ENCODE measurements at regions not wholly inside any gene's neighbourhood (a gene's known extent, or its start where the extent isn't known, plus 50 kb on each side); places are given as distances from the start of the nearest gene placed in this dataset.

- Histone ChIP-seq H3K27me3 (replicated peaks; ENCODE audit: insufficient read depth) (no peaks in the 10 kb centered on the region), H2AFZ (no peak overlapping the region), H3K9me2 (ENCODE audit: insufficient read depth) (no peaks in the 10 kb centered on the region), H3F3A (ENCODE audit: insufficient read depth) (no peaks in the 10 kb centered on the region), H3K36me3 (ENCODE audit: low read depth) (no peaks in the 10 kb centered on the region), H4K20me1 (ENCODE audit: insufficient read depth) (no peaks in the 10 kb centered on the region), H3K4me1 (ENCODE audit: insufficient read depth) (peaks cover 8% of the 10 kb centered on the region; the same call in 1 of the 2 replicates), H3K79me2 (ENCODE audit: insufficient read depth) (no peaks in the 10 kb centered on the region), H3K9me3 (ENCODE audit: low read depth) (no peaks in the 10 kb centered on the region), H3K27ac (no peak overlapping the region), H3K4me3 (no peak overlapping the region), H3K4me2 (ENCODE audit: unreplicated experiment) (no peak overlapping the region), H3K9ac (no peak overlapping the region)
- no peak for DNase-seq
- TF ChIP-seq EZH2 (IDR thresholded peaks at IDR 0.05; ENCODE audit: insufficient read depth, poor library complexity, severe bottlenecking) (no peak), EZH2phosphoT487 (IDR thresholded peaks at IDR 0.05; ENCODE audit: insufficient read depth, low read depth) (no peak)
- in situ Hi-C loops (cut with MboI) = no loop called here
- WGBS, 2 experiments (ENCODE audit: low coverage in 1 of 2, low lambda C conversion rate in 2 of 2, missing lambda C conversion rate in 2 of 2) = 87 to 98% methylated on average over 2 of the region's 2 CpGs
Measured at GRCh38 chr2:228644199-228644598, 462.7 kb upstream of the SPHKAP start.

- Histone ChIP-seq H3K4me3 (no peak overlapping the region), H3K4me2 (ENCODE audit: unreplicated experiment) (no peak overlapping the region), H3F3A (ENCODE audit: insufficient read depth) (no peaks in the 10 kb centered on the region), H3K27ac (no peak overlapping the region), H3K9me3 (ENCODE audit: low read depth) (no peaks in the 10 kb centered on the region), H3K9ac (no peak overlapping the region), H3K36me3 (ENCODE audit: low read depth) (no peaks in the 10 kb centered on the region), H2AFZ (no peak overlapping the region), H3K4me1 (ENCODE audit: insufficient read depth) (peaks cover 8% of the 10 kb centered on the region; the same call in 1 of the 2 replicates), H3K79me2 (ENCODE audit: insufficient read depth) (no peaks in the 10 kb centered on the region), H3K27me3 (replicated peaks; ENCODE audit: insufficient read depth) (no peaks in the 10 kb centered on the region), H4K20me1 (ENCODE audit: insufficient read depth) (no peaks in the 10 kb centered on the region), H3K9me2 (ENCODE audit: insufficient read depth) (no peaks in the 10 kb centered on the region)
- DNase-seq = no peak
- no peak for TF ChIP-seq EZH2 (IDR thresholded peaks at IDR 0.05; ENCODE audit: insufficient read depth, poor library complexity, severe bottlenecking)
- 85 to 97% methylated on average over 2 of the region's 2 CpGs for WGBS, 2 experiments (ENCODE audit: low coverage in 1 of 2, low lambda C conversion rate in 2 of 2, missing lambda C conversion rate in 2 of 2)
- in situ Hi-C loops (cut with MboI) = no loop called here
Measured at GRCh38 chr2:228642861-228643260, 461.4 kb upstream of the SPHKAP start.

- no peaks in the 10 kb centered on the region for H3K27me3 ChIP-seq (replicated peaks; ENCODE audit: insufficient read depth)
- no peaks in the 10 kb centered on the region for H3K9me3 ChIP-seq (ENCODE audit: low read depth)
- H3K36me3 ChIP-seq (ENCODE audit: low read depth) = no peaks in the 10 kb centered on the region
- no peaks in the 10 kb centered on the region for H3K9me2 ChIP-seq (ENCODE audit: insufficient read depth)
- no peak overlapping the region for H3K4me2 ChIP-seq (ENCODE audit: unreplicated experiment)
- H2AFZ ChIP-seq = no peak overlapping the region
- H3K9ac ChIP-seq = no peak overlapping the region
- 20 to 21% methylated on average over 2 of the region's 2 CpGs for WGBS, 2 experiments (ENCODE audit: low coverage in 1 of 2, low lambda C conversion rate in 2 of 2, missing lambda C conversion rate in 2 of 2)
- no peaks in the 10 kb centered on the region for H4K20me1 ChIP-seq (ENCODE audit: insufficient read depth)
- no peaks in the 10 kb centered on the region for H3K79me2 ChIP-seq (ENCODE audit: insufficient read depth)
- in situ Hi-C loops (cut with MboI) = no loop called here
- no peaks in the 10 kb centered on the region for H3K4me1 ChIP-seq (ENCODE audit: insufficient read depth)
- TF ChIP-seq EZH2 (IDR thresholded peaks at IDR 0.05; ENCODE audit: insufficient read depth, poor library complexity, severe bottlenecking) (no peak), EZH2phosphoT487 (IDR thresholded peaks at IDR 0.05; ENCODE audit: insufficient read depth, low read depth) (no peak)
- H3F3A ChIP-seq (ENCODE audit: insufficient read depth) = no peaks in the 10 kb centered on the region
- no peak overlapping the region for H3K27ac ChIP-seq
- no peak overlapping the region for H3K4me3 ChIP-seq
- DNase-seq = no peak
Measured at GRCh38 chr2:228630786-228631185, 449.3 kb upstream of the SPHKAP start.

- 92 to 96% methylated on average over 1 of the region's 1 CpG for WGBS, 2 experiments (ENCODE audit: low coverage in 1 of 2, low lambda C conversion rate in 2 of 2, missing lambda C conversion rate in 2 of 2)
- no peaks in the 10 kb centered on the region for H3K27me3 ChIP-seq (replicated peaks; ENCODE audit: insufficient read depth)
- H3K4me3 ChIP-seq = no peak overlapping the region
- no peaks in the 10 kb centered on the region for H4K20me1 ChIP-seq (ENCODE audit: insufficient read depth)
- no peak overlapping the region for H2AFZ ChIP-seq
- no peaks in the 10 kb centered on the region for H3K9me3 ChIP-seq (ENCODE audit: low read depth)
- no peak for TF ChIP-seq EZH2phosphoT487 (IDR thresholded peaks at IDR 0.05; ENCODE audit: insufficient read depth, low read depth)
- TF ChIP-seq EZH2 (IDR thresholded peaks at IDR 0.05; ENCODE audit: insufficient read depth, poor library complexity, severe bottlenecking) = no peak
- H3F3A ChIP-seq (ENCODE audit: insufficient read depth) = no peaks in the 10 kb centered on the region
- no peak for DNase-seq
- H3K4me1 ChIP-seq (ENCODE audit: insufficient read depth) = no peaks in the 10 kb centered on the region
- no peak overlapping the region for H3K4me2 ChIP-seq (ENCODE audit: unreplicated experiment)
- H3K9me2 ChIP-seq (ENCODE audit: insufficient read depth) = no peaks in the 10 kb centered on the region
- no peak overlapping the region for H3K9ac ChIP-seq
- H3K36me3 ChIP-seq (ENCODE audit: low read depth) = no peaks in the 10 kb centered on the region
- H3K27ac ChIP-seq = no peak overlapping the region
- in situ Hi-C loops (cut with MboI) = no loop called here
- no peaks in the 10 kb centered on the region for H3K79me2 ChIP-seq (ENCODE audit: insufficient read depth)
Measured at GRCh38 chr2:228629251-228629650, 447.8 kb upstream of the SPHKAP start.

GRCh38 chr2:228628682-228629081, 447.2 kb upstream of the SPHKAP start:
- Histone ChIP-seq H3K4me3 (no peak overlapping the region), H3K27ac (no peak overlapping the region), H3K9ac (no peak overlapping the region), H3K27me3 (replicated peaks; ENCODE audit: insufficient read depth) (no peaks in the 10 kb centered on the region), H3F3A (ENCODE audit: insufficient read depth) (no peaks in the 10 kb centered on the region), H4K20me1 (ENCODE audit: insufficient read depth) (no peaks in the 10 kb centered on the region), H3K9me3 (ENCODE audit: low read depth) (no peaks in the 10 kb centered on the region), H3K79me2 (ENCODE audit: insufficient read depth) (no peaks in the 10 kb centered on the region), H3K9me2 (ENCODE audit: insufficient read depth) (no peaks in the 10 kb centered on the region), H3K4me2 (ENCODE audit: unreplicated experiment) (no peak overlapping the region), H2AFZ (no peak overlapping the region), H3K4me1 (ENCODE audit: insufficient read depth) (no peaks in the 10 kb centered on the region), H3K36me3 (ENCODE audit: low read depth) (no peaks in the 10 kb centered on the region)
- TF ChIP-seq EZH2 (IDR thresholded peaks at IDR 0.05; ENCODE audit: insufficient read depth, poor library complexity, severe bottlenecking) = no peak
- TF ChIP-seq EZH2phosphoT487 (IDR thresholded peaks at IDR 0.05; ENCODE audit: insufficient read depth, low read depth) = no peak
- 90 to 92% methylated on average over 4 of the region's 4 CpGs for WGBS, 2 experiments (ENCODE audit: low coverage in 1 of 2, low lambda C conversion rate in 2 of 2, missing lambda C conversion rate in 2 of 2)
- DNase-seq = no peak
- in situ Hi-C loops (cut with MboI) = no loop called here
